Nephron (organoid): ENCODE measurements at regions not wholly inside any gene's neighbourhood (a gene's known extent, or its start where the extent isn't known, plus 50 kb on each side); places are given as distances from the start of the nearest gene placed in this dataset.

ENCODE experiments used
- H3K27ac Mint-ChIP-seq, 3 experiments: 2 replicates each; pipeline ENCODE4 v1.8.0; 2020; ENCODE audit warnings: mixed read lengths in 3 of 3, mild to moderate bottlenecking in 2 of 3, moderate library complexity in 1 of 3
- H3K27me3 Mint-ChIP-seq: 2 replicates; pipeline ENCODE4 v1.8.0; 2021; ENCODE audit warnings: low read depth, mild to moderate bottlenecking, moderate library complexity, mixed read lengths
- H3K36me3 Mint-ChIP-seq: 2 replicates; pipeline ENCODE4 v1.8.0; 2020; ENCODE audit warnings: low read depth, mixed read lengths
- H3K4me1 Mint-ChIP-seq: 2 replicates; pipeline ENCODE4 v1.8.0; 2020; ENCODE audit warnings: mixed read lengths
- H3K4me3 Mint-ChIP-seq, 3 experiments: 2 replicates each; pipeline ENCODE4 v1.8.0; 2020; ENCODE audit warnings: mild to moderate bottlenecking in 3 of 3, mixed read lengths in 3 of 3, moderate library complexity in 2 of 3
- H3K9me3 Mint-ChIP-seq: 2 replicates; pipeline ENCODE4 v1.8.0; 2020; ENCODE audit warnings: mixed read lengths
- TF ChIP-seq, protein P1 (sequence below), 3 experiments: fragments of 200-600 bp; sonication (generic); IDR thresholded peaks; one replicate each; pipeline ENCODE4 v1.5.0; 2021; ENCODE audit warnings: antibody characterized with exemption in 3 of 3; ENCODE audit not compliant: unreplicated experiment in 3 of 3

DNA sequence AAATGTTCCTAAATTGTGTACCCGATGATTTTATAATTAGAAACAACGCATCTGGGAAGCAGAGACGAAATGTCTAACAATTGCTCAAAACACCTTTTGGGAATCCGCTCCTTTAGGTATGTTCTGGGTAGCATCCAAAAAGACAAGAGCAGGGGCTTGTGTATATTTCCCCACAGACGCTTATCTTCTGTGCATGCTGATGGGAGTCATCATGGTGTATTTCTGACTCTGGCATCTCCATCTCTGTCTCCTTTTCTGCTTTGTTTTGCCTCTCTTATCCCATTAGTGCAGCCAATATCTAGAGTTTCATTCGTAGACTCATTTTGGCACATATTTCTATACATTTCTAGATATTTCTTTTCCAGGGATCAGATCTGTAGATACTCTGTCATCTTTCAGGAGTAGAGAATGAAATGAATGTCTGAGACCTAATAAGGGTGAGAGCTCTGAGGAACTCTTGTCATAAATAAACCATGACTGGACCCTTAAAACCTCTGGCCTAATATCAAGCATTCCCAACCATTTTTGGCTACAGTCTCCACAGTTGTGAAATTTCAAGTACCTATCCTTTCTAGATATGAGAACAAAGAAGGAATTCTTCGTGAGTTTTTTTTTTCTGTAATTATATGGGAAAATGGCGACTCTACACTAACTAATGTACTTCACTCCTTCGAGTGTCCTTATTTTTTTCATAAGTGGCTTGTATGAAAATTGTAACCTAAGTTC, 508.2 kb downstream of the ACTL7B start:
- Mint-ChIP-seq H3K27me3 (peaks cover 12% of the 10 kb centered on the region), H3K27ac (no peak overlapping the region), H3K4me1 (no peaks in the 10 kb centered on the region), H3K4me3 (no peak overlapping the region), H3K36me3 (no peaks in the 10 kb centered on the region), H3K9me3 (no peaks in the 10 kb centered on the region)
- TF ChIP-seq, protein P1, sequence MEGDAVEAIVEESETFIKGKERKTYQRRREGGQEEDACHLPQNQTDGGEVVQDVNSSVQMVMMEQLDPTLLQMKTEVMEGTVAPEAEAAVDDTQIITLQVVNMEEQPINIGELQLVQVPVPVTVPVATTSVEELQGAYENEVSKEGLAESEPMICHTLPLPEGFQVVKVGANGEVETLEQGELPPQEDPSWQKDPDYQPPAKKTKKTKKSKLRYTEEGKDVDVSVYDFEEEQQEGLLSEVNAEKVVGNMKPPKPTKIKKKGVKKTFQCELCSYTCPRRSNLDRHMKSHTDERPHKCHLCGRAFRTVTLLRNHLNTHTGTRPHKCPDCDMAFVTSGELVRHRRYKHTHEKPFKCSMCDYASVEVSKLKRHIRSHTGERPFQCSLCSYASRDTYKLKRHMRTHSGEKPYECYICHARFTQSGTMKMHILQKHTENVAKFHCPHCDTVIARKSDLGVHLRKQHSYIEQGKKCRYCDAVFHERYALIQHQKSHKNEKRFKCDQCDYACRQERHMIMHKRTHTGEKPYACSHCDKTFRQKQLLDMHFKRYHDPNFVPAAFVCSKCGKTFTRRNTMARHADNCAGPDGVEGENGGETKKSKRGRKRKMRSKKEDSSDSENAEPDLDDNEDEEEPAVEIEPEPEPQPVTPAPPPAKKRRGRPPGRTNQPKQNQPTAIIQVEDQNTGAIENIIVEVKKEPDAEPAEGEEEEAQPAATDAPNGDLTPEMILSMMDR (IDR thresholded peaks at IDR 0.05; ENCODE audit: unreplicated experiment in 3 of 3), result no peak

DNA sequence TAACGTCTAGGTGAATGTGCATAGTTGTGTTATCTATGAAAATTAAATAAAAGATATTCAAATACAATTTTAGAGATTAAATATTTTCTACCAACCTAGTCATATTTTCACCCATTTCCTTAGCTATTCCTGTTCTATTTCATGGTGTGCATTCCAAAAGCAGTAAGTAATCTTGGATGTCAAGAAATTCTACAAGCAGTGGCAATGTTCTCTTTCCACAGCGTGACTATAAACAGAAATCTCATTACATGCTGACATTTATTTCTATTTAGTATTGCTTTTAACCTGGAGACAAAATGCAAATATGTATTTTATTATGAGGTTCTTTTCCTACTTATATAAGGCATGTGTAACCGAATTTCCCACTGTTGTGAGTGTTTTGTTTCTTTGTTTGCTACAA, 510.0 kb downstream of the ACTL7B start:
- TF ChIP-seq, protein P1 (IDR thresholded peaks at IDR 0.05; ENCODE audit: unreplicated experiment in 3 of 3), result no peak
- Mint-ChIP-seq H3K36me3 (no peaks in the 10 kb centered on the region), H3K27ac (no peak overlapping the region), H3K4me1 (no peaks in the 10 kb centered on the region), H3K27me3 (peaks cover 10% of the 10 kb centered on the region), H3K9me3 (no peaks in the 10 kb centered on the region), H3K4me3 (no peak overlapping the region)

DNA sequence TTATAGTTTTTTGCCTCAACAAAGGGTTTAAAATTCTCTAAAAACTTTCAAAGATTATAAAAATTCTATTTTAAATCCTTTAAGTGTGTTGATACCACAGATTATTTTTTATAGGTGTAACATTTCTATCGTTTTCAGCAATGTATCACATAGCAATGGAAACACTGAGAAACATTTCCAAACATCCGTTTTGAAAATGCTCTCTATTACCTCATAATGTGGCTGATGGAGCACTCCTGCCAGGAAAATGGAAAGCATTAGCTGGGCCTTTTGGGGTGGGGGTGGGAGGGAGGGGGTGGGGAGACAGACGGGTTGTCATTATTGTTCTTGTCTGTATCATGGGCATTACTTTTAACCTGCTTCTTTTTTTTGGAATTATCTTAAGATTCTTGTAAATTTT, 516.5 kb downstream of the ACTL7B start:
- Mint-ChIP-seq H3K4me1 (no peaks in the 10 kb centered on the region), H3K27ac (no peak overlapping the region), H3K4me3 (no peak overlapping the region), H3K36me3 (no peaks in the 10 kb centered on the region), H3K9me3 (no peaks in the 10 kb centered on the region), H3K27me3 (peaks cover 24% of the 10 kb centered on the region)
- TF ChIP-seq, protein P1 (IDR thresholded peaks at IDR 0.05; ENCODE audit: unreplicated experiment in 3 of 3), result no peak

DNA sequence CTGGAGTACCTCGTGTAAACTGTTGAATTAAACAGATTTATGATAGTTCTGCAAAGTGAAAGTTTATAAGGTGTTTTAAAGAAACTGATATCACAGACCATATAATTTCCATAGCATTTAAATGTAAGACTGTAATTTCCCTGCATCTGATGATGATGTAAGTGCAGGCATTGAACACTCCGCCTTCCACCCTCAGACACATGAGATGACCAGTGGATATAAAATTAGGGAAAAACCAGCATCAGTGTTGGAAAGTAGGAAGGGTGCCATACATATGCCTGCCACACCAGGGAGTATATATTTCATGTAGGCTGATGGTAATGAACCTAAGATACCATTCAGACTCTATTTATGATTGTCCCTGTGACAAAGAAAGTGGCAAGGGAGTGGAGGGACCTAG, 519.2 kb downstream of the ACTL7B start:
- H3K27ac Mint-ChIP-seq, result no peak overlapping the region
- TF ChIP-seq, protein P1 (IDR thresholded peaks at IDR 0.05; ENCODE audit: unreplicated experiment in 3 of 3), result no peak
- no peaks in the 10 kb centered on the region for H3K4me1 Mint-ChIP-seq
- H3K4me3 Mint-ChIP-seq, result no peak overlapping the region
- H3K36me3 Mint-ChIP-seq, result no peaks in the 10 kb centered on the region
- H3K9me3 Mint-ChIP-seq, result no peaks in the 10 kb centered on the region
- H3K27me3 Mint-ChIP-seq, result peaks cover 23% of the 10 kb centered on the region

DNA sequence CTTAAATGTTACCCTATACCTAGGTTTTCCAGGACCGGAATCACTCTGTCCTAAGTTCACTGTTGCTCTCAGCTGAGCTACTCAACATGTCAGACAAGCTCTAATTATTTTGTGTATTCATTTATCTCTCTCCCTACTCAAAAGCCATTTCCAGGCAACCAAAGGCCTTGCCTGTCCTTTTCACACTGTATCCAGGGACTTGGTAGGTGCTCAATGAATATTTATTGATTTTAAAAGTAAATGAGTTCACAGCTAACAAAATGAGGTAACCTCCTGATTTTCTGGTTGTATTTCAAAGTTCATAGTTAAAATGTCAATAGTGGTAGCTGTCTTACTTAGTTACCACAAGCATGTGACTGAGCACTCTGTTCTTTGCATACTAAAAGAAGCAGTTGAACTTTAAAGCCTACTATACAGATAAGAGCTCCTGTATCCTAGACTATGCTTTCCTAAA, 522.2 kb downstream of the ACTL7B start:
- Mint-ChIP-seq H3K27ac (peak overlapping the region in 1 of 3 experiments; percentile 47), H3K4me3 (no peak overlapping the region), H3K4me1 (no peaks in the 10 kb centered on the region), H3K36me3 (no peaks in the 10 kb centered on the region), H3K9me3 (peaks cover 7% of the 10 kb centered on the region), H3K27me3 (peaks cover 19% of the 10 kb centered on the region)
- TF ChIP-seq, protein P1 (IDR thresholded peaks at IDR 0.05; ENCODE audit: unreplicated experiment in 3 of 3), result no peak

DNA sequence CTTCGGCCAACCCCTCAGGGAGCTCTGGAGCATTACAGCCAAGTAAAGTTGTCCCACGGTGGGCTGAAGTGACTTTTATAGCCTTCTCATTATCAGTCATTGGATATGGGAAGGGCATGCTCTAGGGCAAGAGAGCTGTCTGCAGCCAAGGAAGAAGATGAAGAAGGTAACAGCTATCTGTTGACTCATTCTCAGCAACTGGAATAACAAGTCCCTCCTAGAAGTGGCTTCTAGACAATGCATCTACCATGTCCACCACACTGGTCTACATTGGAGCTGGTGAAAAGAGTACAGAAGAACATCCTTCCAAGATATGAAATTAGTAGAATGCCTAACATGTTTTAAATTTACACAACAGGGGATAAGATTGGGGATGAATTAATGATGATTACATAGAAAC, 524.2 kb downstream of the ACTL7B start:
- Mint-ChIP-seq H3K4me3 (no peak overlapping the region), H3K4me1 (no peaks in the 10 kb centered on the region), H3K27me3 (peaks cover 10% of the 10 kb centered on the region), H3K36me3 (no peaks in the 10 kb centered on the region), H3K9me3 (peaks cover 24% of the 10 kb centered on the region), H3K27ac (no peak overlapping the region)
- TF ChIP-seq, protein P1 (IDR thresholded peaks at IDR 0.05; ENCODE audit: unreplicated experiment in 3 of 3), result no peak
